ENCODE measurements at regions not wholly inside any gene's neighbourhood (a gene's known extent, or its start where the extent isn't known, plus 50 kb on each side); places are given as distances from the start of the nearest gene placed in this dataset.

GRCh38 chr20:22492497-22492896 lies 91.9 kb downstream of the FOXA2 start:
- H2AFZ ChIP-seq (ENCODE audit: low read depth, low read length, severe bottlenecking) = no peak overlapping the region
- no peaks in the 10 kb centered on the region for H3K36me3 ChIP-seq (ENCODE audit: low read length)
- H3K4me2 ChIP-seq (ENCODE audit: low read depth, low read length, poor library complexity, severe bottlenecking) = no peak overlapping the region
- H3K27me3 ChIP-seq (ENCODE audit: low read length) = no peaks in the 10 kb centered on the region
- H4K20me1 ChIP-seq (ENCODE audit: low read depth, low read length) = no peaks in the 10 kb centered on the region
- H3K9me3 ChIP-seq (ENCODE audit: insufficient read depth, low read length) = no peaks in the 10 kb centered on the region; the same call in 1 of the 2 replicates
- no peak overlapping the region for H3K27ac ChIP-seq (ENCODE audit: low read depth, low read length)
- no peak for TF ChIP-seq EZH2phosphoT487 (conservative IDR thresholded peaks at IDR 0.05; ENCODE audit: low read length)
- no peak for TF ChIP-seq CTCF (IDR thresholded peaks at IDR 0.05; ENCODE audit: insufficient read depth, low read length, poor library complexity, severe bottlenecking)
- H3K4me3 ChIP-seq (ENCODE audit: insufficient read depth, low read length, poor library complexity, severe bottlenecking) = no peak overlapping the region
- no peaks in the 10 kb centered on the region for H3K9me2 ChIP-seq (replicated peaks; ENCODE audit: insufficient read depth, low read length)
- H3K9ac ChIP-seq (ENCODE audit: low read length) = no peak overlapping the region
- H3F3A ChIP-seq (ENCODE audit: insufficient read depth) = no peaks in the 10 kb centered on the region
- H3K79me2 ChIP-seq (ENCODE audit: insufficient read depth, low read length) = no peaks in the 10 kb centered on the region

- Histone ChIP-seq H4K20me1 (ENCODE audit: low read depth, low read length) (no peaks in the 10 kb centered on the region), H3K27me3 (ENCODE audit: low read length) (no peaks in the 10 kb centered on the region), H2AFZ (ENCODE audit: low read depth, low read length, severe bottlenecking) (no peak overlapping the region), H3K36me3 (ENCODE audit: low read length) (no peaks in the 10 kb centered on the region), H3K9me3 (ENCODE audit: insufficient read depth, low read length) (no peaks in the 10 kb centered on the region; the same call in 1 of the 2 replicates), H3K79me2 (ENCODE audit: insufficient read depth, low read length) (no peaks in the 10 kb centered on the region), H3F3A (ENCODE audit: insufficient read depth) (no peaks in the 10 kb centered on the region), H3K4me2 (ENCODE audit: low read depth, low read length, poor library complexity, severe bottlenecking) (no peak overlapping the region), H3K9me2 (replicated peaks; ENCODE audit: insufficient read depth, low read length) (no peaks in the 10 kb centered on the region), H3K27ac (ENCODE audit: low read depth, low read length) (no peak overlapping the region), H3K9ac (ENCODE audit: low read length) (no peak overlapping the region), H3K4me3 (ENCODE audit: insufficient read depth, low read length, poor library complexity, severe bottlenecking) (no peak overlapping the region)
- TF ChIP-seq CTCF (IDR thresholded peaks at IDR 0.05; ENCODE audit: insufficient read depth, low read length, poor library complexity, severe bottlenecking) (no peak), EZH2phosphoT487 (conservative IDR thresholded peaks at IDR 0.05; ENCODE audit: low read length) (no peak)
These were observed 93.2 kb downstream of the FOXA2 start for GRCh38 chr20:22491194-22491505.

GRCh38 chr20:22490287-22491193 lies 93.8 kb downstream of the FOXA2 start:
- H3K36me3 ChIP-seq (ENCODE audit: low read length) = no peaks in the 10 kb centered on the region
- no peaks in the 10 kb centered on the region for H3K79me2 ChIP-seq (ENCODE audit: insufficient read depth, low read length)
- H3K9me3 ChIP-seq (ENCODE audit: insufficient read depth, low read length) = no peaks in the 10 kb centered on the region; the same call in 1 of the 2 replicates
- H3K27ac ChIP-seq (ENCODE audit: low read depth, low read length) = no peak overlapping the region
- H2AFZ ChIP-seq (ENCODE audit: low read depth, low read length, severe bottlenecking) = no peak overlapping the region
- H3K9me2 ChIP-seq (replicated peaks; ENCODE audit: insufficient read depth, low read length) = no peaks in the 10 kb centered on the region
- no peak overlapping the region for H3K4me3 ChIP-seq (ENCODE audit: insufficient read depth, low read length, poor library complexity, severe bottlenecking)
- H4K20me1 ChIP-seq (ENCODE audit: low read depth, low read length) = no peaks in the 10 kb centered on the region
- H3K27me3 ChIP-seq (ENCODE audit: low read length) = no peaks in the 10 kb centered on the region
- H3K9ac ChIP-seq (ENCODE audit: low read length) = no peak overlapping the region
- TF ChIP-seq EZH2phosphoT487 (conservative IDR thresholded peaks at IDR 0.05; ENCODE audit: low read length) = no peak
- TF ChIP-seq CTCF (IDR thresholded peaks at IDR 0.05; ENCODE audit: insufficient read depth, low read length, poor library complexity, severe bottlenecking) = no peak
- H3K4me2 ChIP-seq (ENCODE audit: low read depth, low read length, poor library complexity, severe bottlenecking) = no peak overlapping the region
- no peaks in the 10 kb centered on the region for H3F3A ChIP-seq (ENCODE audit: insufficient read depth)
